Endothelial cell (in vitro differentiated cells): ENCODE measurements at regions not wholly inside any gene's neighbourhood (a gene's known extent, or its start where the extent isn't known, plus 50 kb on each side); places are given as distances from the start of the nearest gene placed in this dataset.

Experiments used
- DNase-seq: peaks from one replicate; pipeline ENCODE4 v3.0.0; 2021; ENCODE audit warnings: low spot score
- H3K27ac Mint-ChIP-seq: one replicate; pipeline ENCODE4 v1.8.0; 2021; ENCODE audit warnings: mixed read lengths, inconsistent platforms; ENCODE audit not compliant: unreplicated experiment
- H3K27me3 Mint-ChIP-seq: one replicate; pipeline ENCODE4 v1.8.0; 2021; ENCODE audit warnings: mild to moderate bottlenecking, moderate library complexity, mixed read lengths, inconsistent platforms; ENCODE audit not compliant: unreplicated experiment
- H3K36me3 Mint-ChIP-seq: one replicate; pipeline ENCODE4 v1.8.0; 2021; ENCODE audit warnings: mild to moderate bottlenecking, low read depth, mixed read lengths, inconsistent platforms; ENCODE audit not compliant: unreplicated experiment
- H3K4me1 Mint-ChIP-seq: one replicate; pipeline ENCODE4 v1.8.0; 2021; ENCODE audit warnings: mild to moderate bottlenecking, mixed read lengths, inconsistent platforms; ENCODE audit not compliant: unreplicated experiment
- H3K4me3 Mint-ChIP-seq: one replicate; pipeline ENCODE4 v1.8.0; 2021; ENCODE audit warnings: mild to moderate bottlenecking, mixed read lengths, inconsistent platforms; ENCODE audit not compliant: unreplicated experiment
- H3K9me3 Mint-ChIP-seq: one replicate; pipeline ENCODE4 v1.8.0; 2021; ENCODE audit warnings: mixed read lengths, inconsistent platforms; ENCODE audit not compliant: unreplicated experiment
- CTCF ChIP-seq: fragments of 200-600 bp; sonication (generic); IDR thresholded peaks from one replicate; pipeline ENCODE4 v1.5.0; 2021; ENCODE audit warnings: antibody characterized with exemption; ENCODE audit not compliant: unreplicated experiment

- H3K4me1 Mint-ChIP-seq = no peaks in the 10 kb centered on the region
- H3K27me3 Mint-ChIP-seq = no peaks in the 10 kb centered on the region
- no peak overlapping the region for H3K27ac Mint-ChIP-seq
- no peak for DNase-seq
- no peak overlapping the region for H3K4me3 Mint-ChIP-seq
- no peak for TF ChIP-seq CTCF
- no peaks in the 10 kb centered on the region for H3K9me3 Mint-ChIP-seq
- no peaks in the 10 kb centered on the region for H3K36me3 Mint-ChIP-seq
These were observed 235.7 kb upstream of the ELL2 start for GRCh38 chr5:96197347-96197746.

- no peak overlapping the region for H3K27ac Mint-ChIP-seq
- no peak overlapping the region for H3K4me3 Mint-ChIP-seq
- TF ChIP-seq CTCF = no peak
These were observed 235.2 kb upstream of the ELL2 start for GRCh38 chr5:96196890-96197289.

GRCh38 chr5:96196407-96196806 is 234.8 kb upstream of the ELL2 start:
- no peak for DNase-seq
- H3K27me3 Mint-ChIP-seq = no peaks in the 10 kb centered on the region
- H3K9me3 Mint-ChIP-seq = no peaks in the 10 kb centered on the region
- no peaks in the 10 kb centered on the region for H3K4me1 Mint-ChIP-seq
- H3K27ac Mint-ChIP-seq = no peak overlapping the region
- no peak overlapping the region for H3K4me3 Mint-ChIP-seq
- no peaks in the 10 kb centered on the region for H3K36me3 Mint-ChIP-seq
- TF ChIP-seq CTCF = no peak

More at GRCh38 chr5:96196890-96197289, 235.2 kb upstream of the ELL2 start:
- Mint-ChIP-seq H3K36me3 (no peaks in the 10 kb centered on the region), H3K27me3 (no peaks in the 10 kb centered on the region), H3K4me1 (no peaks in the 10 kb centered on the region), H3K9me3 (no peaks in the 10 kb centered on the region)
- no peak for DNase-seq

- Mint-ChIP-seq H3K27ac (no peak overlapping the region), H3K36me3 (no peaks in the 10 kb centered on the region), H3K27me3 (no peaks in the 10 kb centered on the region), H3K9me3 (no peaks in the 10 kb centered on the region), H3K4me3 (no peak overlapping the region), H3K4me1 (no peaks in the 10 kb centered on the region)
- TF ChIP-seq CTCF = no peak
- DNase-seq = no peak
These were observed 233.5 kb upstream of the ELL2 start for GRCh38 chr5:96195123-96195522.

- DNase-seq = no peak
- Mint-ChIP-seq H3K9me3 (no peaks in the 10 kb centered on the region), H3K36me3 (no peaks in the 10 kb centered on the region), H3K27ac (no peak overlapping the region), H3K27me3 (no peaks in the 10 kb centered on the region), H3K4me3 (no peak overlapping the region), H3K4me1 (no peaks in the 10 kb centered on the region)
- no peak for TF ChIP-seq CTCF
These were observed 232.9 kb upstream of the ELL2 start for GRCh38 chr5:96194593-96194992.
